ENCODE measurements at regions not wholly inside any gene's neighbourhood (a gene's known extent, or its start where the extent isn't known, plus 50 kb on each side); places are given as distances from the start of the nearest gene placed in this dataset.

DNA sequence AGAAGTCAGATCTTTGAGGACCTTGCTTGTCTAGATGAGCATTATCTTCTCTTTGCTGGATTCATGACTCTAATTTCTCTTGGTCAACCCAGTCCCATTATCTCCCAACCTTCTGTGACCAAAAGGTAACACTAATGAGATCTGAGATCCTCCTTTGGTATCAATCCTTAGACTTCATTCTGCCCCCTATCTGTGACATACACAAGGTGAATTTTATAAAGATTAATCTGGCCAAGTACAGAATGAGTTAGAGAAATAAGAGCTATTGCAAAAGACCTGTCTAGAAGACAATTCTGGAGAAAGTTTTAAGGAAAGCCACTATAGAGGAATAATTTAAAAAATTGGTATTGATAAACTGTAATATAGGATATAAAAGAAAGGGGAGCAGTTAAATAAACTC is 113.8 kb upstream of the KCNMB2 start:
- TF ChIP-seq, protein P1, sequence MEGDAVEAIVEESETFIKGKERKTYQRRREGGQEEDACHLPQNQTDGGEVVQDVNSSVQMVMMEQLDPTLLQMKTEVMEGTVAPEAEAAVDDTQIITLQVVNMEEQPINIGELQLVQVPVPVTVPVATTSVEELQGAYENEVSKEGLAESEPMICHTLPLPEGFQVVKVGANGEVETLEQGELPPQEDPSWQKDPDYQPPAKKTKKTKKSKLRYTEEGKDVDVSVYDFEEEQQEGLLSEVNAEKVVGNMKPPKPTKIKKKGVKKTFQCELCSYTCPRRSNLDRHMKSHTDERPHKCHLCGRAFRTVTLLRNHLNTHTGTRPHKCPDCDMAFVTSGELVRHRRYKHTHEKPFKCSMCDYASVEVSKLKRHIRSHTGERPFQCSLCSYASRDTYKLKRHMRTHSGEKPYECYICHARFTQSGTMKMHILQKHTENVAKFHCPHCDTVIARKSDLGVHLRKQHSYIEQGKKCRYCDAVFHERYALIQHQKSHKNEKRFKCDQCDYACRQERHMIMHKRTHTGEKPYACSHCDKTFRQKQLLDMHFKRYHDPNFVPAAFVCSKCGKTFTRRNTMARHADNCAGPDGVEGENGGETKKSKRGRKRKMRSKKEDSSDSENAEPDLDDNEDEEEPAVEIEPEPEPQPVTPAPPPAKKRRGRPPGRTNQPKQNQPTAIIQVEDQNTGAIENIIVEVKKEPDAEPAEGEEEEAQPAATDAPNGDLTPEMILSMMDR (IDR thresholded peaks at IDR 0.05): no peak
- no peak for TF ChIP-seq POLR2A (IDR thresholded peaks at IDR 0.05)
